Activated CD4-positive, CD25-positive, alpha-beta regulatory T cell treated with anti-CD3 and anti-CD28 coated beads, Interleukin-2, amount 50 U/mL, for 16 hours (primary cell): ENCODE measurements at regions not wholly inside any gene's neighbourhood (a gene's known extent, or its start where the extent isn't known, plus 50 kb on each side); places are given as distances from the start of the nearest gene placed in this dataset.

ENCODE experiments used
- DNase-seq: peaks from one replicate; pipeline ENCODE4 v3.0.0-alpha.2; 2020; ENCODE audit warnings: low read depth, low spot score

GRCh38 chr5:173719731-173720082 is 103.3 kb upstream of the BOD1 start:
- no peak for DNase-seq

GRCh38 chr5:173720286-173720952 is 104.0 kb upstream of the BOD1 start:
- no peak for DNase-seq

DNA sequence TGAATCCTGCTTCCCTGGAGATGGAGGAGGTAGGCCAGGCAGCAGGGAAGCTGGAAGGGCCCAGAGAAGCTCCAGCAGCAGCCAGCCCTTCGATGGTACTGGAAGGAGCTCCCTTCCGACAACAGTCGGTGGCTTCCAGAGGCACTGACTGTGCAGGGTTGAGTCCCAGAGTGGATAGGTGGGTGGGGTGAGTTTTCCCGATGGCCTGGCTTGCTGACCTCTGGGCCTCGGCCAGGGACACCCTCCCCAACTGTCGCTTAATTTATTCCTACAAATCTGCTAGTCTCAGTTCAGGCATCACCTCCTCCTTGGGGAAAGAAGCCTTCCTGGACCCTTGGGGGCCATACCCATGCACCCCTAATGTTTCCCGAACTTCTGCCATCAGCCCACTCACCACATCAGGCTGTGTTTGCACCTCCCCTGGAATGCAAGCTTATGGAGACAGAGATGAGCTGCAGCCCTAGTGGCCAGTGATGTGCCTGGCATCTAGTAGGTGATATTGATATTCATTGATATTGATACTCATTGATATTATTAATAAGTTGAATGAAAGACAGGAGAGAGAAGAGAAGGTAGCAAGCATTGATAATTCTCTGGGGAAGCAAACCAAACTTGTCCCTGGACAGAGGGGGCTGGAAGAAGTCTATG is 104.6 kb upstream of the BOD1 start:
- no peak for DNase-seq

DNA sequence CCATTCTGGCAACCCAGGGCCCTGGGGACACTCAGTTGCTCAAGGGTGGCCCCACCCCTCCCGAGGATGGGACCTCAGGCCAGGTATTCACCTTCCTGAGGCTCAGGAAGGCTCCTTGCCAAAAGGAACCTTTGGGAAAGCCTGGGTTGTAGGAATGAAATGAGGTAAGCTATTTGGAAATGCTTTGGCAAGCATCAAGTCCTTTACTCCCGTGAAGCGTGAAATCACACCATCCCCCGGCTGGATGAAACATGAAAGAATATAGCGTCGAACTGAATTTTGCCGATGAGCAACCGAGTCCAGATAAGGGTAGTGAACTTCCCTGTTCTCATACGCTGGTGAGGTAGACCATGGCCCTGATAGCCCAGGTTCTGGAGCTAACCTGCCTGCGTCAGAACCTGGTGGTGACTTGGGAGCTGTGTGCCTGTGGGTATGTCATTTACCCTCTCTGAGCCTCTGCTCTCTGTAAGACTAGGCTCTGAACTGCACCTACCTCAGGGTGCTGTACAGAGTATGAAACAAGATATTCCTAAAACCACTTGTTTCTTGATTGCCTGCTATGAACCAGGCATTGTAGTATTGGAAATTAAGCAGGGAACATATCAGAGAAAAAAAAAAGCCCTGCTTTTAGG is 105.3 kb upstream of the BOD1 start:
- no peak for DNase-seq

- no peak for DNase-seq
These were observed 110.6 kb upstream of the BOD1 start for GRCh38 chr5:173726846-173727557.

DNA sequence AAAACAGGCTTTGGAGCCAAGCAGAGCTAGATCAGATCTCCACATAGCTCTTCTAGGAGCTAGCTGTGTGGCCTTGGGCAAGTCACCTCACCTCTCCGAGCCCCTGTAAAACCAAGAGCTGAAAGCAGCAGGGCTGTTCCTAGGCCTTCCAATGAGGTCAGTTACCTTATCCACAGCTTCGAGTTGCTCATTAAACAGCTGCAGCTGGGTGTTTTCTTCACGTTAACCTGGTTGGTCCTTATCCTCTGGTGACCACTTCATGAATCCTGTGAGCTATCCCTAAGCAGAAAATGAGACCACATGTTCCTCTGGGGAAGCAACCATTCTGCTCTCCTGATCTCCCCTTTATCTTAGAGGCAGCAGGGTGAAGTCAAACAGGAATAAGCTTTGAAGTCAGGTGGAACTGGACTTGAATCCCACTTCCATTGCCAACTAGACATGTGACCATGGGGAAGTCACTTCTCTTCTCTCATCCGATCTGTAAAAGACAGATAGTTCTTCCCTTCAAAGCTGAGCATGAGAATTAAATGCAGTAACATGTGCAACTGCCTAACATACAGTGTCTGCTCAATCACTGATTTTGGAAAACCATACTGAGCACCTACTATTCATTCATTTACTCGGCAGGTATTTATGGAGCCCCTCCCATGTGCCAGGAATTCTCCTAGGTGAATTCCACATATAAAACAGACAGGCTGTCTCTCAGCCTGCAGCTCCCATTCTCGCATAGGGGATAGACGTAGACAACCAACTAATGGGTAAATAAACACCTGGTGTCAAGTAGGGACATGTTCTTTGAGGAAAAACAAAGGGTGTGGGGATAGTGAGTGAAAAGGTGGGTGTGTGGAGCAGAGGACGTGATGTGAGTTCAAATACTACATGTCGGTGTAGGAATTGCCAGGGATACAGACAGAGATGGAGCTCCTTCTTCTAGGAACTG is 111.7 kb upstream of the BOD1 start:
- no peak for DNase-seq

DNA sequence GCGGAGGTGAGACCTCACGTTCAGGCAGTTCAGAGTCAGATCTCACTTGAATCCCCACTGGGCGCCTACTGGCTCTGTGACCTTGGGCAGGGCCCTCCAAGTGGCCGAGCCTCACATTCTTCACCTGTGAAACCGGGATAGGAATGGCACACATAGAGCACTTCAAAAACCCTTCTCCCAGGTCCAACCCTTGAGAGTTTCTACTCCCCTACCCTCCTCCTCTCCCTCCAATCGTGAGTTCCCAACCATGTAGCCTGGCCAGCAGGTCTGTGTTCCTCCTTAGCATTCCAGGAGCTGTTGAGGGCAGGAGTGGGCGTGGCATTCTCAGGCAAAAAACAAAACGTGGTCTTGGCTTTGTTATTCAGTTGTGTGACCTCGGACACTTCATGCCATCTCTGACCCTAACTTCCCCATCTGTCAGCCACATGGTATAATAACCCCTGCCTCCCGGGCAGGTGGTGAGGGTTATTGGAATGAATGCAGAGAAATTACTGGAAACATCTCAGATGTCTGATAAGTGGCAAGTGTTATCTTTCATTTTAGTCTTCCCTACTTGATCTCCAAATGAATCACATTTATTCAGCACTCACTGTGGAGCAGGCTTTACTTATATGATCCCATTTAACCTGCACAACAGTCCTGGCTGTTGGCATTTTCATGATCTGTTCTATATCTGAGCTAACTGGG is 112.8 kb upstream of the BOD1 start:
- no peak for DNase-seq

DNA sequence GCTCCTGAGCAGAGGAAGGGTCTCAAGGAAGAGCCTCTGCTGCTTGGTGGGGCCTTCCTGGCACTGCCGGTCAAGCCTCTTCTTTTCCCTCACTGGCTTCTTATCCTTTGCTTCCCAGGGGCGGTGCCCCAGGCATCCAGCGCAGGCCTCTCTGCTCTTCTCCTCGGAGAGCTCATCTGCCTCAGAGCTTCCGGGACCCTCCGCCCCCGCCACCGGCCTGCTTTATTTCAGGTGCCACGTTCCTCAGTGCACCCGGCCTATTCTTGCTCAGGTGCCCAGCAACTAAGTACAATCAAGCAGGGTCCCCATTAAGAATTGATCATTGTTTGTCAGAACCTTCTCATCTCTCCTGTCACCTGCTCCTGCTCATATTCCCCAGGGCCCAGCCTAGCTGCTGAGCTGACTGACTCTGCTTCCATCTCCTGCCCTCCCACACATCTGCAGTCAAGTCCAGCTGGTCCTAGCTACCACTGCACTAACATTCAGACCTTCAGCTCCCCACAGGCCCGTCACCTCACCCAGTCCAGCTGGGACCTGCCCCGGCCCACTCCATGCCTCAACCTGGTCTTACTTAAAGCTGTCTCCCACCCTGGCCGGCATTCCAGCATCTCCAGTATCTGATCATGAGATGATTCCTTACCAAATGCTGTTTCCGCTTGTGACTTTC is 114.3 kb upstream of the BOD1 start:
- DNase-seq: no peak

DNA sequence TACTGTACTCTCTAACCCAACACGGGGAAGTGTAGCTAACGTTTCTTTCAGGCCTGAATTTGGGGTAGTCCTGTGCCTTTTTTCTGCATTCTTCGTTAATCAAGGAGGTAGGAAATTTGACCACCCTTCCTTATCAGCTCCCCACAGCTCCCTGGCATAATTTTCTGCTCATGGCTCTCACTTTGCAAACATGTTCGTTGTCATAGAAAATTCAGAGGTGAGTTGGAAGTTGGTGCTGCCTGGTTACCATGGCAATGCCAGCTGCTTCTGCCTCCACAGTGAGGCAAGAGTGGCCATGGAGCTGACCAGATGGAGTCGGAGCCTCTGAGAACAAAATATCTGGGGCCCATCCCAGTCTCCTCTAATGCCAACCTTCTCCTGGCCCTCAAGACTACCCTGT is 116.6 kb upstream of the BOD1 start:
- DNase-seq: no peak

GRCh38 chr5:173733425-173733824 is 117.0 kb upstream of the BOD1 start:
- DNase-seq: no peak

- DNase-seq: no peak
These were observed 117.5 kb upstream of the BOD1 start for GRCh38 chr5:173733831-173734501.

- DNase-seq: no peak
These were observed 118.3 kb upstream of the BOD1 start for GRCh38 chr5:173734716-173735115.

GRCh38 chr5:173735184-173735583 is 118.7 kb upstream of the BOD1 start:
- no peak for DNase-seq

- DNase-seq: no peak
These were observed 119.2 kb upstream of the BOD1 start for GRCh38 chr5:173735691-173736090.

DNA sequence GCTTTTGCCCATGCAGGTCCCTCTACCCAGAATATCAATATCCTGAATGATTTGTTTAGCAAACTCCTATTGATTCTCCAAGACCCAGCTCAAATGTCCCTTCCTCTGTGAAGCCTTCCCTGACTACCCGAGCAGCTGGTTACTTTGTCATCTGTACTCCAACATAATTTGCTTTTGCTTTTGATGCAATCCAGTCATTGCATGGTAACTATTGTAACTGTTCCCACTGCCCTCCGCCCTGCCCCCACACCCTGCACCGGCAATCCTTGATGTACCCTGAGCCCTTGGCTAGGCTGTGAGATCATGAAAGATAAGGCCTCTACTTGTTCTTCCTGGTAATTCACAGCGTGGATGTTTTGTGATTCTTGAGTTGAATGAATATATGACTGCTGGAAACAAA is 119.9 kb upstream of the BOD1 start:
- DNase-seq: no peak

- no peak for DNase-seq
These were observed 120.5 kb upstream of the BOD1 start for GRCh38 chr5:173736923-173737412.

GRCh38 chr5:173739741-173740140 is 123.3 kb upstream of the BOD1 start:
- DNase-seq: no peak

DNA sequence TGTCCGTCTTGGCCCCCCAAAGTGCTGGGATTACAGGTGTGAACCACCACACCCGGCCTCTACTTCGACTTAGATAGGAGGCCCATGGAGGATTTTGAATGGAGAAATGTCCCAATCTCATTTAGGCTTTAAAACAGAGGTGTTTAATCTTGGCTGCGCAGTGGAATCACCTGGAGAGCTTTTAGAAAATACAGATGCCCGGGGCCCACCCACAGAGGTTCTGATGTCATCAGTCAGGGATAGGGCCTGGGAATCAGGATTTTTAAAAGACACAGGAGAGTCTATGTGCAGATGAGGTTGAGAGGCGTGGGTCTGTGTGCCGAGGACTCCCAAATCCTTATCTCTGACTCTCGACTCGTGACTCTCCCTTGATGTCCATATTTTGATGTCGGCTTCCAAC is 124.0 kb upstream of the BOD1 start:
- no peak for DNase-seq

DNA sequence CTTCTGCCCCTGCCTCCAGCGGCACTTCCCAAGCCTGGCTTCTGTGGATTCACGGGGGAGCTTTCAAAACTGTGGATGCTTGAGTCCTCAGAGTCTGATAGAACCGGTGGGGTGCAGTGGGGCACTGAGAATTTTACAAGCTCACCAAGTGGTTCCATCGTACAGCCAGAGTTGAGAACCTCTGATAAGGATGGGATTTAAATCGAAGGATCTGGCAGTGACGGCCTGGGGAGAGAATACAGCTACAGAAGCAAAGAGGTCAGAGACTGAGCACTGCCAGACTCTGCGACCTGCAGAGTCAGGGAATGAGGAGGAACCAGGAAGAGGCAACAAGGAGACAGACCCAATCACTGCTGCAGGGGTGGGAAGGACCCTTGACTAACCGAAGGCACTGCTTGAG is 124.6 kb upstream of the BOD1 start:
- no peak for DNase-seq
